ENCODE measurements at regions not wholly inside any gene's neighbourhood (a gene's known extent, or its start where the extent isn't known, plus 50 kb on each side); places are given as distances from the start of the nearest gene placed in this dataset.
A peak's percentile ranks its signal among the peaks of the same experiment; 100 is the strongest.

DNA sequence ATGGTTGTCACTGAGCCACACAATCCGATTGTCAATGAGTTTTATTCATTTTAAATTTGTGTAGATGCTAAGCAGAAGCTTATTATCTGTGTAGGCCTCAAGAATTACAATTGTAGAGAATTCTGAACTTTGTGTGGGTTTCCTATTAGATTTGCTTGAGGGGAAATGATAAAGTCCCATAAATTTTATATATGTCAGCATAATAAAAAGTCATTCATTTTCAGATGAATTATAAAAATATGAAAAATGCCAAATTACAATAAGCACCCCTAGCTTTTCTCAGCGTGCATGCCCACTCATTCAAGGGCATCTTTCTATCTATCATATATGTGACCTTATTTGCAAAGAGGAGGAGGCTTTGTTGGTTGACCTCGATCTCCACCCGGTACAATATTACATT is 1041.1 kb upstream of the FOXG1 start:
- Histone ChIP-seq H3K27ac (replicated peaks; ENCODE audit: low read length) (no peak overlapping the region), H2AK5ac (ENCODE audit: low read depth, low read length) (no peak overlapping the region)

DNA sequence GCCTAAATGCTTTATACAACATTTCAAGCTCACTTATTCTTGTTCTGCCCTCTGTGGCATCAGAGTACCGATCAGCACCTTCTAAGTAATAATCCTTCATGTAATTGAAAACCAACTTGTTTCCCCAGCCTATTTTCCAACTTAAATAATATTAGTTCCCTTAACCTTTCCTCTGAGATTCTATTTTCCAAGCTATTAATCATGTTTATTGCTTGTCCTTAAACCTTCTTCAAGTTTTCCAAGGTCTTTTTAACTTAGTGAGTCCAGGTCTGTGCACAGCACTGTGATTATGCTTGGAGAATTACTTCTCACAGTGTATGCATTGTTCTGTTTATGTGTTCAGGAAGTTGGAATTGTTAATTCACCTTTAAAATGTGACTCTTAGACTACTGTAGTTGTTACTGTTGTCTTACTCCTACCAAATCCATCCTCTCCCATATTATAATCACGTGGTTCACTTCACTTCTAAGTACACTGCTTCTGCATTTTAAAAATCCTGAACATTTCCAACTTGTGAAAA is 1039.3 kb upstream of the FOXG1 start:
- Histone ChIP-seq H3K4me3 (ENCODE audit: low read length in 2 of 2) (no peak overlapping the region), H2AK5ac (ENCODE audit: low read depth, low read length) (no peak overlapping the region), H3K27me3 (ENCODE audit: control insufficient read depth in 3 of 3, insufficient read depth in 3 of 3, low read depth in 1 of 3, low read length in 3 of 3) (no peaks in the 10 kb centered on the region), H3K18ac (ENCODE audit: low read length) (no peak overlapping the region), H3K9ac (ENCODE audit: low read depth, low read length, poor library complexity) (no peak overlapping the region), H3K36me3 (replicated peaks in 1 of 2; ENCODE audit: control insufficient read depth in 2 of 2, insufficient read depth in 2 of 2, low read length in 2 of 2) (no peaks in the 10 kb centered on the region), H3K79me1 (ENCODE audit: low read depth, low read length) (no peaks in the 10 kb centered on the region), H3K4me1 (ENCODE audit: control insufficient read depth in 2 of 2, insufficient read depth in 1 of 2, low read depth in 1 of 2, low read length in 2 of 2) (no peaks in the 10 kb centered on the region), H3K9me3 (replicated peaks in 1 of 2; ENCODE audit: control insufficient read depth in 2 of 2, insufficient read depth in 1 of 2, low read depth in 1 of 2, low read length in 2 of 2) (no peaks in the 10 kb centered on the region), H3K14ac (ENCODE audit: low read length) (no peak overlapping the region), H3K27ac (replicated peaks; ENCODE audit: low read length) (no peak overlapping the region), H2BK15ac (ENCODE audit: low read length) (no peak overlapping the region), H2AFZ (ENCODE audit: low read length) (peak overlapping the region; percentile 42), H3K4ac (ENCODE audit: low read length) (no peak overlapping the region), H2BK120ac (ENCODE audit: low read depth, low read length) (no peak overlapping the region), H4K8ac (ENCODE audit: low read depth, low read length) (no peak overlapping the region), H2BK12ac (ENCODE audit: low read length) (no peak overlapping the region), H3K4me2 (ENCODE audit: insufficient read depth, low read length, poor library complexity, severe bottlenecking) (no peak overlapping the region), H4K91ac (ENCODE audit: low read depth, low read length, poor library complexity) (no peak overlapping the region), H3K23ac (ENCODE audit: low read depth, low read length, poor library complexity) (no peak overlapping the region), H2BK5ac (ENCODE audit: low read length) (no peak overlapping the region)
- no peak for DNase-seq (ENCODE audit: low spot score)
- WGBS, 2 donors (ENCODE audit: extremely low coverage in 2 of 2, insufficient read length in 2 of 2, insufficient replicate concordance in 1 of 2): no CpG with 5 or more reads among the region's 2 CpGs

More for the DNA sequence above, 1041.1 kb upstream of the FOXG1 start:
- H3K4ac ChIP-seq (ENCODE audit: low read length): no peak overlapping the region
- H3K4me3 ChIP-seq (ENCODE audit: low read length in 2 of 2): no peak overlapping the region
- no peaks in the 10 kb centered on the region for H3K27me3 ChIP-seq (ENCODE audit: control insufficient read depth in 3 of 3, insufficient read depth in 3 of 3, low read depth in 1 of 3, low read length in 3 of 3)
- H2BK5ac ChIP-seq (ENCODE audit: low read length): no peak overlapping the region
- no peak for DNase-seq (ENCODE audit: low spot score)
- WGBS, 2 donors (ENCODE audit: extremely low coverage in 2 of 2, insufficient read length in 2 of 2, insufficient replicate concordance in 1 of 2): no CpG with 5 or more reads among the region's 4 CpGs
- no peaks in the 10 kb centered on the region for H3K9me3 ChIP-seq (replicated peaks in 1 of 2; ENCODE audit: control insufficient read depth in 2 of 2, insufficient read depth in 1 of 2, low read depth in 1 of 2, low read length in 2 of 2)
- H4K8ac ChIP-seq (ENCODE audit: low read depth, low read length): no peak overlapping the region
- H2AFZ ChIP-seq (ENCODE audit: low read length): no peak overlapping the region
- H2BK120ac ChIP-seq (ENCODE audit: low read depth, low read length): no peak overlapping the region
- H2BK12ac ChIP-seq (ENCODE audit: low read length): no peak overlapping the region
- no peak overlapping the region for H3K4me2 ChIP-seq (ENCODE audit: insufficient read depth, low read length, poor library complexity, severe bottlenecking)
- H3K9ac ChIP-seq (ENCODE audit: low read depth, low read length, poor library complexity): no peak overlapping the region
- no peaks in the 10 kb centered on the region for H3K4me1 ChIP-seq (ENCODE audit: control insufficient read depth in 2 of 2, insufficient read depth in 1 of 2, low read depth in 1 of 2, low read length in 2 of 2)
- no peak overlapping the region for H3K14ac ChIP-seq (ENCODE audit: low read length)
- no peak overlapping the region for H3K23ac ChIP-seq (ENCODE audit: low read depth, low read length, poor library complexity)
- no peak overlapping the region for H2BK15ac ChIP-seq (ENCODE audit: low read length)
- no peak overlapping the region for H4K91ac ChIP-seq (ENCODE audit: low read depth, low read length, poor library complexity)
- H3K18ac ChIP-seq (ENCODE audit: low read length): no peak overlapping the region
- H3K79me1 ChIP-seq (ENCODE audit: low read depth, low read length): no peaks in the 10 kb centered on the region
- no peaks in the 10 kb centered on the region for H3K36me3 ChIP-seq (replicated peaks in 1 of 2; ENCODE audit: control insufficient read depth in 2 of 2, insufficient read depth in 2 of 2, low read length in 2 of 2)

DNA sequence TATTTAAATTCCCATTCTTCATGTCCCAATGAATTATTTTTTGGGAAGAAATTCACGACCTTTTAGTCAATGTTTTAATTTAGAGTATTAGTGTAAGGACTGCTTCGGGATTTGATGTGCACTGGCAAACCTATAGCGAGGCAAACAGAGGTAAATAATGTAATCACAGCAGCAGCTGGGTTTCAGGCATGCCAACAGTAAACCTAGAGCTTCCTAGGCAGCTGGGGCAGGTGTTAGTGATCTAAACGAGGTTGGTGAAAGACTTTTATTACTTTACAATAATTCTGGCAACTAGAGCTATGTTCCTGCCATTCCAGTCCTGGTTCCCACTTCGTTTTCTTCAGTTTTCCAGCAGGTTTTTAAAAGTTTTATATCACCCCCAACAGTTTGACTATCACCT is 1036.4 kb upstream of the FOXG1 start:
- Histone ChIP-seq H3K4me3 (ENCODE audit: low read length in 2 of 2) (no peak overlapping the region), H3K4me1 (ENCODE audit: control insufficient read depth in 2 of 2, insufficient read depth in 1 of 2, low read depth in 1 of 2, low read length in 2 of 2) (no peaks in the 10 kb centered on the region), H2BK15ac (ENCODE audit: low read length) (no peak overlapping the region), H3K18ac (ENCODE audit: low read length) (no peak overlapping the region), H3K23ac (ENCODE audit: low read depth, low read length, poor library complexity) (no peak overlapping the region), H2BK120ac (ENCODE audit: low read depth, low read length) (no peak overlapping the region), H3K79me1 (ENCODE audit: low read depth, low read length) (no peaks in the 10 kb centered on the region), H3K36me3 (replicated peaks in 1 of 2; ENCODE audit: control insufficient read depth in 2 of 2, insufficient read depth in 2 of 2, low read length in 2 of 2) (no peaks in the 10 kb centered on the region), H3K14ac (ENCODE audit: low read length) (no peak overlapping the region), H2AFZ (ENCODE audit: low read length) (no peak overlapping the region), H3K27ac (replicated peaks; ENCODE audit: low read length) (no peak overlapping the region), H3K4ac (ENCODE audit: low read length) (no peak overlapping the region), H3K4me2 (ENCODE audit: insufficient read depth, low read length, poor library complexity, severe bottlenecking) (no peak overlapping the region), H2BK12ac (ENCODE audit: low read length) (no peak overlapping the region), H2BK5ac (ENCODE audit: low read length) (no peak overlapping the region), H3K9me3 (replicated peaks in 1 of 2; ENCODE audit: control insufficient read depth in 2 of 2, insufficient read depth in 1 of 2, low read depth in 1 of 2, low read length in 2 of 2) (no peaks in the 10 kb centered on the region), H2AK5ac (ENCODE audit: low read depth, low read length) (no peak overlapping the region), H3K27me3 (ENCODE audit: control insufficient read depth in 3 of 3, insufficient read depth in 3 of 3, low read depth in 1 of 3, low read length in 3 of 3) (no peaks in the 10 kb centered on the region), H3K9ac (ENCODE audit: low read depth, low read length, poor library complexity) (no peak overlapping the region), H4K91ac (ENCODE audit: low read depth, low read length, poor library complexity) (no peak overlapping the region), H4K8ac (ENCODE audit: low read depth, low read length) (no peak overlapping the region)
- DNase-seq (ENCODE audit: low spot score): no peak
- no CpG with 5 or more reads among the region's 5 CpGs for WGBS, 2 donors (ENCODE audit: extremely low coverage in 2 of 2, insufficient read length in 2 of 2, insufficient replicate concordance in 1 of 2)

DNA sequence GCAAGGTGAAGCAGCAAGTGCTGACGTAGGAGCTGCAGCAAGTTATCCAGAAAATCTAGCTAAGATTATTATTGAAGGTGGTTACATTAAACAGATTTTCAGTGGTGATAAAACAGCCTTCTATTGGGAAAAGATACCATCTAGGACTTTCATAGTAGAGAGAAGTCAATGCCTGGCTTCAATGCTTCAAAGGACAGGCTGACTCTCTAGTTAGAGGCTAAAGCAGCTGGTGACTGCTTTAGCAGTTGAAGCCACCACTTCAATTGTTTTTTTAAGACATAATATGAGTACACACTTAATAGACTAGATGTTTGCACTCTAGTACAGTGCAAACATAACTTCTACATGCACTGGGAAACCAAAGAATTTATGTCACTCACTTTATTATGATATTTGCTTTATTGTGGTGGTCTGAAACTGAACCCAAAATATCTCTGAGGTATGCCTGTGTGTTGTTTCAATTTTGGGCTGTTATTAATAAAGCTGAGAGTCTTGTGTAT is 1026.9 kb upstream of the FOXG1 start:
- H2BK5ac ChIP-seq (ENCODE audit: low read length): no peak overlapping the region

More for the DNA sequence above, 1026.9 kb upstream of the FOXG1 start:
- Histone ChIP-seq H3K27ac (replicated peaks; ENCODE audit: low read length) (no peak overlapping the region), H3K27me3 (ENCODE audit: control insufficient read depth in 3 of 3, insufficient read depth in 3 of 3, low read depth in 1 of 3, low read length in 3 of 3) (no peaks in the 10 kb centered on the region), H3K4ac (ENCODE audit: low read length) (no peak overlapping the region), H2BK15ac (ENCODE audit: low read length) (no peak overlapping the region), H2AK5ac (ENCODE audit: low read depth, low read length) (no peak overlapping the region), H3K18ac (ENCODE audit: low read length) (no peak overlapping the region), H3K36me3 (replicated peaks in 1 of 2; ENCODE audit: control insufficient read depth in 2 of 2, insufficient read depth in 2 of 2, low read length in 2 of 2) (no peaks in the 10 kb centered on the region), H2AFZ (ENCODE audit: low read length) (no peak overlapping the region), H4K8ac (ENCODE audit: low read depth, low read length) (no peak overlapping the region), H3K4me1 (ENCODE audit: control insufficient read depth in 2 of 2, insufficient read depth in 1 of 2, low read depth in 1 of 2, low read length in 2 of 2) (no peaks in the 10 kb centered on the region), H2BK12ac (ENCODE audit: low read length) (no peak overlapping the region), H3K4me3 (ENCODE audit: low read length in 2 of 2) (no peak overlapping the region), H3K9ac (ENCODE audit: low read depth, low read length, poor library complexity) (no peak overlapping the region), H3K9me3 (replicated peaks in 1 of 2; ENCODE audit: control insufficient read depth in 2 of 2, insufficient read depth in 1 of 2, low read depth in 1 of 2, low read length in 2 of 2) (no peaks in the 10 kb centered on the region), H3K79me1 (ENCODE audit: low read depth, low read length) (no peaks in the 10 kb centered on the region), H3K23ac (ENCODE audit: low read depth, low read length, poor library complexity) (no peak overlapping the region), H3K4me2 (ENCODE audit: insufficient read depth, low read length, poor library complexity, severe bottlenecking) (no peak overlapping the region), H4K91ac (ENCODE audit: low read depth, low read length, poor library complexity) (no peak overlapping the region), H2BK120ac (ENCODE audit: low read depth, low read length) (no peak overlapping the region), H3K14ac (ENCODE audit: low read length) (no peak overlapping the region)
- DNase-seq (ENCODE audit: low spot score): no peak
- no CpG with 5 or more reads among the region's 1 CpG for WGBS, 2 donors (ENCODE audit: extremely low coverage in 2 of 2, insufficient read length in 2 of 2, insufficient replicate concordance in 1 of 2)

Measured in neuronal stem cell (in vitro differentiated cells).